Uterus (tissue), 2 donors: ENCODE measurements at regions not wholly inside any gene's neighbourhood (a gene's known extent, or its start where the extent isn't known, plus 50 kb on each side); places are given as distances from the start of the nearest gene placed in this dataset.

Source experiments
- POLR2A ChIP-seq, 2 donors: fragments of 450-650 bp; IDR thresholded peaks; one replicate each; pipeline ENCODE4 v1.6.1; 2016; ENCODE audit warnings: antibody characterized with exemption in 2 of 2, mild to moderate bottlenecking in 1 of 2, moderate library complexity in 1 of 2
- TF ChIP-seq, protein P1 (sequence below), 4 experiments: fragments of 200-600 bp in 2 of 4; fragments of 450-650 bp in 2 of 4; sonication (generic) in 2 of 4; IDR thresholded peaks; one replicate each; pipeline ENCODE4 v1.5.1; 2016 to 2019; ENCODE audit warnings: antibody characterized with exemption in 4 of 4, mild to moderate bottlenecking in 2 of 4, moderate library complexity in 1 of 4

GRCh38 chr2:17191223-17191622, 327.0 kb downstream of the RAD51AP2 start:
- TF ChIP-seq, protein P1, sequence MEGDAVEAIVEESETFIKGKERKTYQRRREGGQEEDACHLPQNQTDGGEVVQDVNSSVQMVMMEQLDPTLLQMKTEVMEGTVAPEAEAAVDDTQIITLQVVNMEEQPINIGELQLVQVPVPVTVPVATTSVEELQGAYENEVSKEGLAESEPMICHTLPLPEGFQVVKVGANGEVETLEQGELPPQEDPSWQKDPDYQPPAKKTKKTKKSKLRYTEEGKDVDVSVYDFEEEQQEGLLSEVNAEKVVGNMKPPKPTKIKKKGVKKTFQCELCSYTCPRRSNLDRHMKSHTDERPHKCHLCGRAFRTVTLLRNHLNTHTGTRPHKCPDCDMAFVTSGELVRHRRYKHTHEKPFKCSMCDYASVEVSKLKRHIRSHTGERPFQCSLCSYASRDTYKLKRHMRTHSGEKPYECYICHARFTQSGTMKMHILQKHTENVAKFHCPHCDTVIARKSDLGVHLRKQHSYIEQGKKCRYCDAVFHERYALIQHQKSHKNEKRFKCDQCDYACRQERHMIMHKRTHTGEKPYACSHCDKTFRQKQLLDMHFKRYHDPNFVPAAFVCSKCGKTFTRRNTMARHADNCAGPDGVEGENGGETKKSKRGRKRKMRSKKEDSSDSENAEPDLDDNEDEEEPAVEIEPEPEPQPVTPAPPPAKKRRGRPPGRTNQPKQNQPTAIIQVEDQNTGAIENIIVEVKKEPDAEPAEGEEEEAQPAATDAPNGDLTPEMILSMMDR (IDR thresholded peaks at IDR 0.05) = no peak
- no peak for TF ChIP-seq POLR2A (IDR thresholded peaks at IDR 0.05)
